IMR-90 (cell line): ENCODE measurements at regions not wholly inside any gene's neighbourhood (a gene's known extent, or its start where the extent isn't known, plus 50 kb on each side); places are given as distances from the start of the nearest gene placed in this dataset.

Experiments
- ATAC-seq: fragments of 200-7000 bp; cut with Tn5 transposase; 2 replicates; pipeline ENCODE4 v1.9.1; 2020; ENCODE audit warnings: low read depth, mild to moderate bottlenecking, moderate library complexity
- BruUV-seq: library from RNA; stranded (reverse); fragments of 400-500 nt; replicated peaks from 2 replicates; lab custom pipeline; 2021; lab: Mats Ljungman, UMichigan
- CTCF ChIA-PET: fragments of 300-600 bp; formaldehyde crosslinking; extraction: SDS; loops from one replicate; lab custom pipeline; 2021; ENCODE audit warnings: antibody characterized with exemption; lab: Yijun Ruan, JAX
- POLR2A ChIA-PET: fragments of 300-600 bp; sonication (Branson Sonifier 250); formaldehyde crosslinking; loops from one replicate; lab custom pipeline; 2022; ENCODE audit warnings: antibody characterized with exemption; ENCODE audit not compliant: unreplicated experiment; lab: Charles Lee
- DNase-seq: peaks from one replicate; pipeline ENCODE4 v3.0.0; 2013
- H2AFZ ChIP-seq: replicated peaks from 2 replicates; pipeline ENCODE3; 2013; ENCODE audit warnings: low read length, mild to moderate bottlenecking; ENCODE audit not compliant: poor library complexity
- H2AK5ac ChIP-seq: 2 replicates; pipeline ENCODE4 v1.6.1; 2013; ENCODE audit warnings: low read depth, low read length, inconsistent platforms
- H2AK9ac ChIP-seq: replicated peaks from 2 replicates; pipeline ENCODE3; 2013; ENCODE audit warnings: mild to moderate bottlenecking, low read depth, low read length, moderate library complexity; ENCODE audit not compliant: poor library complexity
- H2BK120ac ChIP-seq: 2 replicates; pipeline ENCODE4 v1.6.1; 2013; ENCODE audit warnings: low read depth, low read length, inconsistent platforms
- H2BK15ac ChIP-seq: 3 replicates; pipeline ENCODE4 v1.6.1; 2013; ENCODE audit warnings: low read depth, low read length, inconsistent platforms
- H2BK20ac ChIP-seq: 2 replicates; pipeline ENCODE4 v1.6.1; 2013; ENCODE audit warnings: low read depth, mild to moderate bottlenecking, inconsistent platforms, low read length, moderate library complexity
- H2BK5ac ChIP-seq: 2 replicates; pipeline ENCODE4 v1.6.1; 2013; ENCODE audit warnings: mild to moderate bottlenecking, low read depth, low read length, inconsistent platforms; ENCODE audit not compliant: poor library complexity, severe bottlenecking
- H3K14ac ChIP-seq: replicated peaks from 2 replicates; pipeline ENCODE4 v1.6.1; 2013; ENCODE audit warnings: low read depth, low read length, inconsistent platforms
- H3K18ac ChIP-seq: 2 replicates; pipeline ENCODE4 v1.6.1; 2013; ENCODE audit warnings: low read depth, low read length, control low read depth
- H3K23ac ChIP-seq: 2 replicates; pipeline ENCODE4 v1.6.1; 2013; ENCODE audit warnings: low read depth, low read length, inconsistent platforms
- H3K27ac ChIP-seq: 2 replicates; pipeline ENCODE4 v1.5.1; 2013; ENCODE audit warnings: mild to moderate bottlenecking, control low read depth, low read length; ENCODE audit not compliant: insufficient read depth
- H3K27me3 ChIP-seq: 2 replicates; pipeline ENCODE4 v1.6.1; 2013; ENCODE audit warnings: low read length; ENCODE audit not compliant: control insufficient read depth, insufficient read depth
- H3K36me3 ChIP-seq: 2 replicates; pipeline ENCODE4 v1.6.1; 2013; ENCODE audit warnings: low read length, mixed read lengths; ENCODE audit not compliant: control insufficient read depth, insufficient read depth
- H3K4ac ChIP-seq: 2 replicates; pipeline ENCODE4 v1.6.1; 2013; ENCODE audit warnings: low read depth, low read length, inconsistent platforms
- H3K4me1 ChIP-seq: 2 replicates; pipeline ENCODE4 v1.6.1; 2013; ENCODE audit warnings: low read length, mixed read lengths; ENCODE audit not compliant: control insufficient read depth, insufficient read depth
- H3K4me2 ChIP-seq: 2 replicates; pipeline ENCODE4 v1.6.1; 2013; ENCODE audit warnings: low read depth, mild to moderate bottlenecking, control low read depth, low read length, moderate library complexity
- H3K4me3 ChIP-seq: 2 replicates; pipeline ENCODE4 v1.5.1; 2013; ENCODE audit warnings: low read depth, mild to moderate bottlenecking, control low read depth, low read length, moderate library complexity; ENCODE audit not compliant: insufficient read depth
- H3K56ac ChIP-seq: 2 replicates; pipeline ENCODE4 v1.6.1; 2013; ENCODE audit warnings: low read length, inconsistent platforms; ENCODE audit not compliant: insufficient read depth; ENCODE audit errors: extremely low read depth
- H3K79me1 ChIP-seq, 2 experiments: 2 replicates each; pipeline ENCODE4 v1.6.1; 2013; ENCODE audit warnings: low read length in 2 of 2, inconsistent platforms in 1 of 2, low read depth in 1 of 2
- H3K9ac ChIP-seq: 2 replicates; pipeline ENCODE4 v1.6.1; 2013; ENCODE audit warnings: low read depth, low read length, control low read depth
- H3K9me1 ChIP-seq: 2 replicates; pipeline ENCODE4 v1.6.1; 2013; ENCODE audit warnings: low read length, inconsistent platforms; ENCODE audit not compliant: insufficient read depth
- H3K9me3 ChIP-seq: 2 replicates; pipeline ENCODE4 v1.6.1; 2013; ENCODE audit warnings: low read length; ENCODE audit not compliant: control insufficient read depth, insufficient read depth
- H4K20me1 ChIP-seq: 2 replicates; pipeline ENCODE4 v1.6.1; 2013; ENCODE audit warnings: low read length, inconsistent platforms; ENCODE audit not compliant: insufficient read depth
- H4K5ac ChIP-seq: 2 replicates; pipeline ENCODE4 v1.6.1; 2013; ENCODE audit warnings: mild to moderate bottlenecking, low read depth, low read length, control low read depth
- H4K8ac ChIP-seq, 2 experiments: 2 replicates each; pipeline ENCODE4 v1.6.1; 2013; ENCODE audit warnings: low read depth in 2 of 2, low read length in 2 of 2, control low read depth in 1 of 2, inconsistent platforms in 1 of 2
- H4K91ac ChIP-seq: 2 replicates; pipeline ENCODE4 v1.6.1; 2013; ENCODE audit warnings: low read depth, low read length, inconsistent platforms; ENCODE audit not compliant: insufficient read depth
- BHLHE40 ChIP-seq: fragments of 150-350 bp; IDR thresholded peaks from 2 replicates; pipeline ENCODE4 v1.6.1; 2016; ENCODE audit warnings: mild to moderate bottlenecking, low read depth, low read length
- CEBPB ChIP-seq: IDR thresholded peaks from 2 replicates; pipeline ENCODE4 v1.6.1; 2012; ENCODE audit warnings: low read depth, low read length, improper control_type of control experiment
- CHD1 ChIP-seq: IDR thresholded peaks from 2 replicates; pipeline ENCODE4 v1.6.1; 2012; ENCODE audit warnings: low read depth, low read length, improper control_type of control experiment
- FOS ChIP-seq: fragments of 150-350 bp; IDR thresholded peaks from 2 replicates; pipeline ENCODE4 v1.6.1; 2016; ENCODE audit warnings: low read depth, low read length
- MAZ ChIP-seq: IDR thresholded peaks from 2 replicates; pipeline ENCODE4 v1.6.1; 2012; ENCODE audit warnings: low read depth, mild to moderate bottlenecking, low read length, improper control_type of control experiment, moderate library complexity, borderline replicate concordance
- NFE2L2 ChIP-seq: fragments of 150-350 bp; IDR thresholded peaks from 2 replicates; pipeline ENCODE4 v1.6.1; 2016; ENCODE audit warnings: low read depth, mild to moderate bottlenecking, low read length
- RAD21 ChIP-seq: IDR thresholded peaks from 2 replicates; pipeline ENCODE4 v1.6.1; 2012; ENCODE audit warnings: low read length, improper control_type of control experiment
- RCOR1 ChIP-seq: IDR thresholded peaks from 2 replicates; pipeline ENCODE4 v1.6.1; 2012; ENCODE audit warnings: mild to moderate bottlenecking, low read length, improper control_type of control experiment; ENCODE audit not compliant: insufficient replicate concordance
- RFX5 ChIP-seq: IDR thresholded peaks from 2 replicates; pipeline ENCODE4 v1.8.0; 2012; ENCODE audit warnings: low read depth, mild to moderate bottlenecking, low read length, moderate library complexity
- SMC3 ChIP-seq: fragments of 150-350 bp; IDR thresholded peaks from 2 replicates; pipeline ENCODE4 v1.6.1; 2016; ENCODE audit warnings: low read depth, mild to moderate bottlenecking, antibody characterized with exemption, low read length, moderate library complexity
- WGBS, 2 experiments: methylation state at CpG; one replicate each; pipeline versions ENCODE4 v1.1.5 to v1.1.7; 2013; ENCODE audit warnings: missing lambda C conversion rate in 2 of 2; ENCODE audit not compliant: insufficient read length in 1 of 2; ENCODE audit errors: extremely low coverage in 2 of 2; 5-methylcytosine and 5-hydroxymethylcytosine counted together
- dilution Hi-C: fragments of 300-500 bp; cut with HindIII; formaldehyde crosslinking; loops from one replicate; pipeline ENCODE4 v1.14.3; 2018; ENCODE audit warnings: low sequenced_read_pairs; ENCODE audit not compliant: unreplicated experiment
- in situ Hi-C: fragments of 300-500 bp; cut with MboI; formaldehyde crosslinking; loops from 3 replicates; pipeline ENCODE4 v1.14.3; 2019; ENCODE audit warnings: low sequenced_read_pairs, inconsistent platforms, mixed read lengths
- intact Hi-C: fragments of 100-400 bp; cut with micrococcal nuclease; formaldehyde crosslinking; loops from 2 replicates; pipeline ENCODE4 v1.10.0; 2022
- TF ChIP-seq, protein P1 (sequence below): fragments of 150-350 bp; IDR thresholded peaks from 2 replicates; pipeline ENCODE4 v1.6.1; 2016; ENCODE audit warnings: low read depth, mild to moderate bottlenecking, low read length, moderate library complexity, borderline replicate concordance
- TF ChIP-seq, protein P2 (sequence below): fragments of 150-350 bp; IDR thresholded peaks from 2 replicates; pipeline ENCODE4 v1.6.1; 2017; ENCODE audit warnings: mild to moderate bottlenecking, antibody characterized with exemption, low read length, low read depth
- TF ChIP-seq, protein P3 (sequence below): conservative IDR thresholded peaks from 2 replicates; pipeline ENCODE4 v1.5.1; 2012; ENCODE audit warnings: mild to moderate bottlenecking, low read depth, low read length, improper control_type of control experiment

DNA sequence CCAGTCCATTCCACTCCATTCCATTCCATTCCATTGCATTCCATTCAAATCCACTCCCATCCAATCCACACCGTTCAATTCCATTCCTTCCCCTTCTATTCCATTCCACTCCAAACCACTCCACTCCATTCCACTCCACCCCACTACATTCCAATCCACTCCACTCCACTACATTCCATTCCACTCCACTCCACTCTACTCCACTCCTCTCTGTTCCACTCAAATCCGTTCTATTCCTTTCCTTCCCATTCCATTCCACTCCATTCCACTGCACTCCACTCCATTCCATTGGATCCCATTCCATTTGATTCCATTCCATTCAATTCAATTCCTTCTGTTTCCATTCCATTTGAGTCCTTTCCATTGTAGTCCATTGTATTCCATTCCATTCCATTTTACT, 2568.3 kb upstream of the TPTE start:
- no peaks in the 10 kb centered on the region for H4K20me1 ChIP-seq
- intact Hi-C loops: no loop called here

More for the DNA sequence above, 2568.3 kb upstream of the TPTE start:
- no peaks in the 10 kb centered on the region for H3K79me1 ChIP-seq
- H3K9me1 ChIP-seq: no peaks in the 10 kb centered on the region
- H3K9ac ChIP-seq: no peak overlapping the region
- no peaks in the 10 kb centered on the region for H3K4me1 ChIP-seq
- no TSS peak for BruUV-seq
- H2BK120ac ChIP-seq: no peak overlapping the region
- 25 to 100% methylated on average over 2 of the region's 2 CpGs for WGBS, 2 experiments
- ATAC-seq (no peak), DNase-seq (no peak)
- H4K8ac ChIP-seq: no peak overlapping the region
- H4K5ac ChIP-seq: no peak overlapping the region
- H3K23ac ChIP-seq: no peak overlapping the region
- no peak overlapping the region for H2AK9ac ChIP-seq
- no peaks in the 10 kb centered on the region for H3K36me3 ChIP-seq
- no peak overlapping the region for H3K14ac ChIP-seq
- no peak overlapping the region for H3K4me2 ChIP-seq
- ChIA-PET POLR2A (no interaction called here), CTCF (no interaction called here)
- H3K27me3 ChIP-seq: no peaks in the 10 kb centered on the region
- H3K56ac ChIP-seq: no peak overlapping the region
- in situ Hi-C loops: no loop called here
- no peak overlapping the region for H3K18ac ChIP-seq
- H2BK20ac ChIP-seq: no peak overlapping the region
- H2BK5ac ChIP-seq: peak overlapping the region; percentile 23
- H4K91ac ChIP-seq: no peak overlapping the region
- H3K27ac ChIP-seq: no peak overlapping the region
- dilution Hi-C loops: no loop called here
- H3K4ac ChIP-seq: no peak overlapping the region
- no peak overlapping the region for H2BK15ac ChIP-seq
- H3K9me3 ChIP-seq: peaks cover 76% of the 10 kb centered on the region
- no peak overlapping the region for H2AFZ ChIP-seq
- TF ChIP-seq CEBPB: no peak
- TF ChIP-seq, protein P1, sequence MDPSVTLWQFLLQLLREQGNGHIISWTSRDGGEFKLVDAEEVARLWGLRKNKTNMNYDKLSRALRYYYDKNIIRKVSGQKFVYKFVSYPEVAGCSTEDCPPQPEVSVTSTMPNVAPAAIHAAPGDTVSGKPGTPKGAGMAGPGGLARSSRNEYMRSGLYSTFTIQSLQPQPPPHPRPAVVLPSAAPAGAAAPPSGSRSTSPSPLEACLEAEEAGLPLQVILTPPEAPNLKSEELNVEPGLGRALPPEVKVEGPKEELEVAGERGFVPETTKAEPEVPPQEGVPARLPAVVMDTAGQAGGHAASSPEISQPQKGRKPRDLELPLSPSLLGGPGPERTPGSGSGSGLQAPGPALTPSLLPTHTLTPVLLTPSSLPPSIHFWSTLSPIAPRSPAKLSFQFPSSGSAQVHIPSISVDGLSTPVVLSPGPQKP: no peak
- no peak for TF ChIP-seq RFX5
- no peak for TF ChIP-seq NFE2L2
- TF ChIP-seq RCOR1: no peak
- no peak for TF ChIP-seq MAZ
- no peak for TF ChIP-seq CHD1
- TF ChIP-seq SMC3: no peak
- TF ChIP-seq FOS: no peak
- TF ChIP-seq RAD21: no peak
- TF ChIP-seq BHLHE40: no peak
- TF ChIP-seq, protein P2, sequence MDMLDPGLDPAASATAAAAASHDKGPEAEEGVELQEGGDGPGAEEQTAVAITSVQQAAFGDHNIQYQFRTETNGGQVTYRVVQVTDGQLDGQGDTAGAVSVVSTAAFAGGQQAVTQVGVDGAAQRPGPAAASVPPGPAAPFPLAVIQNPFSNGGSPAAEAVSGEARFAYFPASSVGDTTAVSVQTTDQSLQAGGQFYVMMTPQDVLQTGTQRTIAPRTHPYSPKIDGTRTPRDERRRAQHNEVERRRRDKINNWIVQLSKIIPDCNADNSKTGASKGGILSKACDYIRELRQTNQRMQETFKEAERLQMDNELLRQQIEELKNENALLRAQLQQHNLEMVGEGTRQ: no peak
- TF ChIP-seq, protein P3, sequence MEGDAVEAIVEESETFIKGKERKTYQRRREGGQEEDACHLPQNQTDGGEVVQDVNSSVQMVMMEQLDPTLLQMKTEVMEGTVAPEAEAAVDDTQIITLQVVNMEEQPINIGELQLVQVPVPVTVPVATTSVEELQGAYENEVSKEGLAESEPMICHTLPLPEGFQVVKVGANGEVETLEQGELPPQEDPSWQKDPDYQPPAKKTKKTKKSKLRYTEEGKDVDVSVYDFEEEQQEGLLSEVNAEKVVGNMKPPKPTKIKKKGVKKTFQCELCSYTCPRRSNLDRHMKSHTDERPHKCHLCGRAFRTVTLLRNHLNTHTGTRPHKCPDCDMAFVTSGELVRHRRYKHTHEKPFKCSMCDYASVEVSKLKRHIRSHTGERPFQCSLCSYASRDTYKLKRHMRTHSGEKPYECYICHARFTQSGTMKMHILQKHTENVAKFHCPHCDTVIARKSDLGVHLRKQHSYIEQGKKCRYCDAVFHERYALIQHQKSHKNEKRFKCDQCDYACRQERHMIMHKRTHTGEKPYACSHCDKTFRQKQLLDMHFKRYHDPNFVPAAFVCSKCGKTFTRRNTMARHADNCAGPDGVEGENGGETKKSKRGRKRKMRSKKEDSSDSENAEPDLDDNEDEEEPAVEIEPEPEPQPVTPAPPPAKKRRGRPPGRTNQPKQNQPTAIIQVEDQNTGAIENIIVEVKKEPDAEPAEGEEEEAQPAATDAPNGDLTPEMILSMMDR: no peak
- no peak overlapping the region for H3K4me3 ChIP-seq
- no peak overlapping the region for H2AK5ac ChIP-seq
